CD4-positive, alpha-beta T cell treated with Interleukin-4 for 4 hours (primary cell): ENCODE measurements at regions not wholly inside any gene's neighbourhood (a gene's known extent, or its start where the extent isn't known, plus 50 kb on each side); places are given as distances from the start of the nearest gene placed in this dataset.
"Not testable (repeated sequence)": the region's sequence is repeated elsewhere in the genome, so short reads cannot be mapped to it uniquely, and the experiment has no call there.

Experiments used
- DNase-seq: peaks from one replicate; pipeline ENCODE4 v3.0.0-alpha.2; 2020

- no peak for DNase-seq
Measured at GRCh38 chr4:187849556-187850225, 145.9 kb upstream of the ZFP42 start.

GRCh38 chr4:187865914-187866313 is 129.7 kb upstream of the ZFP42 start:
- DNase-seq = no peak

- no peak for DNase-seq
Measured at GRCh38 chr4:187883049-187883448, 112.5 kb upstream of the ZFP42 start.

- no peak for DNase-seq
Measured at GRCh38 chr4:187883836-187884475, 111.6 kb upstream of the ZFP42 start.

- DNase-seq = no peak
Measured at GRCh38 chr4:187887906-187888305, 107.7 kb upstream of the ZFP42 start.

GRCh38 chr4:187889651-187890050 is 105.9 kb upstream of the ZFP42 start:
- DNase-seq = no peak

- DNase-seq = no peak
Measured at GRCh38 chr4:187893418-187893817, 102.2 kb upstream of the ZFP42 start.

GRCh38 chr4:187903106-187903505 is 92.5 kb upstream of the ZFP42 start:
- no peak for DNase-seq

GRCh38 chr4:187903700-187904099 is 91.9 kb upstream of the ZFP42 start:
- DNase-seq = no peak

- no peak for DNase-seq
Measured at GRCh38 chr4:187908079-187908561, 87.5 kb upstream of the ZFP42 start.

- DNase-seq = no peak
Measured at GRCh38 chr4:187908731-187909130, 86.8 kb upstream of the ZFP42 start.

- DNase-seq = no peak
Measured at GRCh38 chr4:187910741-187911140, 84.8 kb upstream of the ZFP42 start.

GRCh38 chr4:187915406-187915805 is 80.2 kb upstream of the ZFP42 start:
- DNase-seq = not testable (repeated sequence)

- no peak for DNase-seq
Measured at GRCh38 chr4:187919966-187920365, 75.6 kb upstream of the ZFP42 start.

- DNase-seq = no peak
Measured at GRCh38 chr4:187921946-187922623, 73.5 kb upstream of the ZFP42 start.

- DNase-seq = no peak
Measured at GRCh38 chr4:187929024-187929423, 66.5 kb upstream of the ZFP42 start.

GRCh38 chr4:187934766-187935165 is 60.8 kb upstream of the ZFP42 start:
- DNase-seq = no peak

GRCh38 chr4:187937557-187937956 is 58.0 kb upstream of the ZFP42 start:
- no peak for DNase-seq

GRCh38 chr4:187940299-187940698 is 55.3 kb upstream of the ZFP42 start:
- DNase-seq = no peak

- no peak for DNase-seq
Measured at GRCh38 chr4:187942968-187943367, 52.6 kb upstream of the ZFP42 start.

GRCh38 chr4:187944179-187944578 is 51.4 kb upstream of the ZFP42 start:
- no peak for DNase-seq
